HCT116 (cell line): ENCODE measurements at regions not wholly inside any gene's neighbourhood (a gene's known extent, or its start where the extent isn't known, plus 50 kb on each side); places are given as distances from the start of the nearest gene placed in this dataset.

ENCODE experiments used
- ATAC-seq: fragments of 200-7000 bp; cut with Tn5 transposase; 2 replicates; pipeline ENCODE4 v1.9.1; 2020; ENCODE audit warnings: mild to moderate bottlenecking, moderate library complexity
- BruUV-seq: library from RNA; stranded (reverse); fragments of 400-500 nt; replicated peaks from 2 replicates; lab custom pipeline; 2021; lab: Mats Ljungman, UMichigan
- CTCF ChIA-PET: fragments of 300-600 bp; sonication (Branson Sonifier 250); formaldehyde crosslinking; loops from one replicate; lab custom pipeline; 2021; ENCODE audit warnings: antibody characterized with exemption; lab: Charles Lee
- POLR2A ChIA-PET: fragments of 300-600, 350-600 bp; sonication (Branson Sonifier 250); formaldehyde crosslinking; loops from one replicate; lab custom pipeline; 2021; ENCODE audit warnings: antibody characterized with exemption; lab: Charles Lee
- RAD21 ChIA-PET, 2 experiments: fragments of 300-600 bp; sonication (Branson Sonifier 250); formaldehyde crosslinking; loops; one replicate each; lab custom pipeline; 2023; ENCODE audit warnings: low total read pairs in 2 of 2; ENCODE audit not compliant: uncharacterized antibody in 2 of 2, unreplicated experiment in 2 of 2, low non-redundant PET in 1 of 2; lab: Charles Lee
- DNase-seq: peaks from one replicate; pipeline ENCODE4 v3.0.0-alpha.2; 2010; ENCODE audit warnings: low read depth, low spot score
- H2AFZ ChIP-seq: fragments of 200-600 bp; shearing (Covaris generic), sonication (generic); 2 replicates; pipeline ENCODE4 v1.6.1; 2017; ENCODE audit warnings: low read depth, mixed run types, mixed read lengths, antibody characterized with exemption, low read length; ENCODE audit not compliant: poor library complexity, severe bottlenecking
- H3K27ac ChIP-seq: 2 replicates; pipeline ENCODE4 v1.5.1; 2012; ENCODE audit warnings: low read depth, low read length
- H3K27me3 ChIP-seq: fragments of 200-600 bp; sonication (generic); 2 replicates; pipeline ENCODE4 v1.6.1; 2016; ENCODE audit warnings: mixed run types, low read length, mixed read lengths; ENCODE audit not compliant: insufficient read depth
- H3K36me3 ChIP-seq, 2 experiments: fragments of 200-500 bp in 1 of 2; fragments of 200-600 bp in 1 of 2; sonication (Bioruptor generic) in 1 of 2; sonication (generic) in 1 of 2; 2 replicates each; pipeline versions ENCODE4 v1.5.1 to v1.6.1; 2014 to 2016; ENCODE audit warnings: low read length in 2 of 2, inconsistent platforms in 1 of 2, mixed read lengths in 1 of 2, mixed run types in 1 of 2; ENCODE audit not compliant: insufficient read depth in 2 of 2, control insufficient read depth in 1 of 2
- H3K4me1 ChIP-seq, 2 experiments: fragments of 200-600 bp in 1 of 2; sonication (generic) in 1 of 2; 2 replicates each; pipeline versions ENCODE4 v1.5.1 to v1.6.1; 2012 to 2017; ENCODE audit warnings: low read length in 2 of 2, inconsistent platforms in 1 of 2, mild to moderate bottlenecking in 1 of 2, mixed read lengths in 1 of 2, mixed run types in 1 of 2, moderate library complexity in 1 of 2; ENCODE audit not compliant: insufficient read depth in 2 of 2, control insufficient read depth in 1 of 2
- H3K4me2 ChIP-seq: fragments of 200-600 bp; sonication (generic); 2 replicates; pipeline ENCODE4 v1.6.1; 2017; ENCODE audit warnings: mixed run types, low read length, mixed read lengths
- H3K4me3 ChIP-seq, 2 experiments: fragments of 200-600 bp in 1 of 2; sonication (generic) in 1 of 2; replicated peaks in 1 of 2; 2 replicates each; pipeline ENCODE4 v1.5.1; 2011 to 2016; ENCODE audit warnings: low read length in 2 of 2, control low read depth in 1 of 2, low read depth in 1 of 2, mild to moderate bottlenecking in 1 of 2, mixed read lengths in 1 of 2, mixed run types in 1 of 2
- H3K79me2 ChIP-seq: fragments of 200-600 bp; sonication (generic); 2 replicates; pipeline ENCODE4 v1.6.1; 2017; ENCODE audit warnings: mild to moderate bottlenecking, mixed run types, low read length, moderate library complexity, mixed read lengths; ENCODE audit not compliant: insufficient read depth
- H3K9ac ChIP-seq: fragments of 200-600 bp; sonication (generic); 2 replicates; pipeline ENCODE4 v1.6.1; 2016; ENCODE audit warnings: low read length, mixed read lengths
- H3K9me2 ChIP-seq: fragments of 200-600 bp; sonication (generic), shearing (Covaris generic); 2 replicates; pipeline ENCODE4 v1.6.1; 2017; ENCODE audit warnings: mixed run types, mild to moderate bottlenecking, moderate library complexity; ENCODE audit not compliant: insufficient read depth
- H3K9me3 ChIP-seq, 2 experiments: fragments of 200-500 bp in 1 of 2; fragments of 200-600 bp in 1 of 2; sonication (Bioruptor generic) in 1 of 2; sonication (generic) in 1 of 2; 2 replicates each; pipeline ENCODE4 v1.6.1; 2014 to 2017; ENCODE audit warnings: low read length in 2 of 2, mixed read lengths in 2 of 2, inconsistent platforms in 1 of 2, low read depth in 1 of 2, mild to moderate bottlenecking in 1 of 2, mixed run types in 1 of 2, moderate library complexity in 1 of 2; ENCODE audit not compliant: control insufficient read depth in 1 of 2, insufficient read depth in 1 of 2
- H4K20me1 ChIP-seq: fragments of 200-600 bp; sonication (generic), shearing (Covaris generic); 2 replicates; pipeline ENCODE4 v1.6.1; 2017; ENCODE audit warnings: mixed run types, mild to moderate bottlenecking, moderate library complexity; ENCODE audit not compliant: insufficient read depth
- ATF3 ChIP-seq: IDR thresholded peaks from 2 replicates; pipeline ENCODE4 v1.6.1; 2012
- CBX3 ChIP-seq: IDR thresholded peaks from 2 replicates; pipeline ENCODE4 v1.6.1; 2012; ENCODE audit warnings: low read depth
- CTCF ChIP-seq, 3 experiments: fragments of 200-600 bp in 1 of 3; sonication (generic) in 1 of 3; IDR thresholded peaks in 2 of 3; conservative IDR thresholded peaks in 1 of 3; 2 replicates each; pipeline ENCODE4 v1.5.1; 2012 to 2017; ENCODE audit warnings: low read depth in 2 of 3, low read length in 2 of 3, antibody characterized with exemption in 1 of 3, borderline replicate concordance in 1 of 3, control low read depth in 1 of 3, mild to moderate bottlenecking in 1 of 3, mixed read lengths in 1 of 3, mixed run types in 1 of 3, moderate library complexity in 1 of 3; ENCODE audit not compliant: insufficient read depth in 1 of 3
- EGR1 ChIP-seq: IDR thresholded peaks from 2 replicates; pipeline ENCODE4 v1.6.1; 2012; ENCODE audit warnings: low read depth
- ELF1 ChIP-seq: IDR thresholded peaks from 2 replicates; pipeline ENCODE4 v1.6.1; 2012; ENCODE audit warnings: low read depth, borderline replicate concordance
- FOSL1 ChIP-seq: IDR thresholded peaks from 2 replicates; pipeline ENCODE4 v1.6.1; 2012; ENCODE audit warnings: low read depth
- JUND ChIP-seq: IDR thresholded peaks from 2 replicates; pipeline ENCODE4 v1.6.1; 2012
- SIN3A ChIP-seq: IDR thresholded peaks from 2 replicates; pipeline ENCODE4 v1.6.1; 2012; ENCODE audit warnings: low read depth
- ZFX ChIP-seq: fragments of 450-650 bp; IDR thresholded peaks from 2 replicates; pipeline ENCODE4 v1.6.1; 2017
- intact Hi-C: fragments of 100-400 bp; cut with micrococcal nuclease; formaldehyde crosslinking; loops from 2 replicates; pipeline ENCODE4 v1.10.0; 2022

DNA sequence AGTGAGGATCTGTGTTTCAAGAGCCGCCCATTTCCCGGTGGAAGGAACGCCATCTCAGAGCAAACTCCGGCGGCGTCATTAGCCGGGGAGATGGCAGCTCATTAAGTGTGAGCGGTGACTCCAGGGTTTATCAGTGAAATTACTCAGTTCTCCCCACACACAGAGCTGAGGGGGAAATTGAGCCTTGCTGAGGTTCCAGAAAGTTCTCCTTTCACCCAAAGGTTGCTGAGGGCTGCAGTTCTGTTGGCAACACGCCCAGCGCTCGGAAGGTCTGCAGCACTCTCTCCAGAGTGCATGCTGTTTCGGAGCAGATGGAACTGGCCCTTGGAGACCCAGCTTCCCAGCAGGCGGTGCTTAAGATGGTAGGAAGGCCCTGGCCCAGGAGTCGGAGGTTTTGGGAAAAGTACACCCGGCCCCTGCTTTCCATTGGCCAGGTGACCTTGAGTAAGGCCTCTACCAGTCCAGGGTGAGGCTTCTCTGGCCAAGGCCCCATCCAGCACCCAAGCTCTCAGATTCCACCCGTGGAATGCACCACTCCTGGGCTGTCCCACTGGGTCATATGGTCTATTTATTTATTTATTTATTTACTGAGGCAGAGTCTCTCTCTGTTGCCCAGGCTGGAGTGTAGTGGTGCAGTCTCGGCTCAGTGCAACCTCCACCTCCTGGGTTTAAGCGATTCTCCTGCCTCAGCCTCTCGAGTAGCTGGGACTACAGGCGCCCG is 167.7 kb upstream of the CIBAR2 start:
- Histone ChIP-seq H3K4me2 (no peak overlapping the region), H3K9ac (no peak overlapping the region), H3K36me3 (no peaks in the 10 kb centered on the region), H2AFZ (no peak overlapping the region), H3K79me2 (no peaks in the 10 kb centered on the region), H3K27me3 (no peaks in the 10 kb centered on the region), H3K9me2 (no peaks in the 10 kb centered on the region), H4K20me1 (no peaks in the 10 kb centered on the region; the same call in 1 of the 2 replicates), H3K9me3 (no peaks in the 10 kb centered on the region), H3K4me3 (no peak overlapping the region), H3K27ac (no peak overlapping the region)
- ChIA-PET RAD21 (no interaction called here), CTCF (no interaction called here), POLR2A (no interaction called here)
- intact Hi-C loops = no loop called here
- BruUV-seq = no TSS peak
- ATAC-seq = no peak
- DNase-seq = no peak
- no peak for TF ChIP-seq JUND
- TF ChIP-seq ELF1 = no peak
- TF ChIP-seq CBX3 = no peak
- TF ChIP-seq FOSL1 = no peak
- TF ChIP-seq ZFX = no peak
- TF ChIP-seq ATF3 = no peak
- no peak for TF ChIP-seq CTCF (IDR thresholded peaks at IDR 0.05 in 2 of 3, conservative IDR thresholded peaks at IDR 0.05 in 1 of 3; ENCODE audit: borderline replicate concordance in 1 of 3, insufficient read depth in 1 of 3, low read depth in 2 of 3, low read length in 2 of 3)
- no peak for TF ChIP-seq SIN3A
- TF ChIP-seq EGR1 = no peak
- TF ChIP-seq, all 23 proteins: peak for 0
- H3K4me1 ChIP-seq = no peaks in the 10 kb centered on the region
